IPS DF 4.7 (cell line): ENCODE measurements at regions not wholly inside any gene's neighbourhood (a gene's known extent, or its start where the extent isn't known, plus 50 kb on each side); places are given as distances from the start of the nearest gene placed in this dataset.
"Not testable (repeated sequence)": the region's sequence is repeated elsewhere in the genome, so short reads cannot be mapped to it uniquely, and the experiment has no call there.

ENCODE experiments used
- DNase-seq: peaks from one replicate; pipeline ENCODE4 v3.0.0-alpha.2; 2013; ENCODE audit warnings: low spot score; ENCODE audit errors: extremely low read depth

DNA sequence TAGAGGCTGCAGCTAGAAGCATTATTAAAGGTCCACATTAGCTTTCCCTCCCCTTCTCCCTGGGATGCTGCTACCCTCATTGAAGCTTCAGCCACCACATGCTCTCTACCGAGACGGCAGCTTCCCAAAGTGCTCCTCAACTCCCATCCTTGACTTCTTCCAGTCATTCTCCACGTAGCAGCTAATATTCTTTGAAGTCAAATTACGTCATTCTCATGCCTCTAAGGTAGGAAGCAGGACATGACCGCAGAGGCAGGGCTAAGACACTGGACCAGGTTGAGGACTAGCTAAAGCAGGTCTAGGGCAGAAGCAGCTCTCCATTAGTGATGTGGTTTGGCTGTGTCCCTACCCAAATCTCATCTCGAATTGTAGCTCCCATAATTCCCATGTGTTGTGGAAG lies 128.3 kb downstream of the SHOX start:
- no peak for DNase-seq

DNA sequence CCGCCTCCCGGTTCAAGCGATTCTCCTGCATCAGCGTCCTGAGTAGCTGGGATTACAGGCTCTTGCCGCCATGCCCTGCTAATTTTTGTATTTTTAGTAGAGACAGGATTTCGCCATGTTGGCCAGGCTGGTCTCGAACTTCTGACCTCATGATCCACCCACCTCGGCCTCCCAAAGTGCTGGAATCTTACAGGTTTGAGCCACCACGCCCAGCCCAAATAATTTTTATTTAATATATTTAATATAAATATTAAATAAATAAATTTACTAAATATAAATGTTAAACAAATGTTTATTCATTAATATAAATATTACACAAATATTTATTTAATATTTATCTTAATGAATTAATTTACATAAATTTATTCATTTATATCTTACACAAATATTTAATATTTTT lies 120.2 kb downstream of the SHOX start:
- no peak for DNase-seq

- no peak for DNase-seq
Measured at GRCh38 chrX:750263-750662, 119.7 kb downstream of the SHOX start.

DNA sequence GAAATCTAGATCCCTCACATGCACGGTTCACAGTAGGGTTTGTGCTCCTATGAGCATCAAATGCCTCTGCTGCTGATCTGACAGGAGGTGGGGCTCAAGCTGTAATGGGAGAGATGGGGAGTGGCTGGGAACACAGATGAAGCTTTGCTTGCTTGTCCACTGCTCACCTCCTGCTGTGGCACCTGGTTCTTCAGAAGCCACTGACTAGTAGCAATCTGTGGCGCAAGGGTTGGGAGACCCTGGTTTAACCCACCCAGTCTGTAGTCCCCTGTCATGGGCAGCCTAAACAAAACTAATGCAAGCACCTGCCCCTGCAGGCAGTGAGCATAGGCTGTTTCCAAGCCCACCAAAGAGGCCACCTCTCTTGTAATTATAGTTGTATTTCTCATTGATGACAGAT lies 116.6 kb downstream of the SHOX start:
- DNase-seq: no peak

DNA sequence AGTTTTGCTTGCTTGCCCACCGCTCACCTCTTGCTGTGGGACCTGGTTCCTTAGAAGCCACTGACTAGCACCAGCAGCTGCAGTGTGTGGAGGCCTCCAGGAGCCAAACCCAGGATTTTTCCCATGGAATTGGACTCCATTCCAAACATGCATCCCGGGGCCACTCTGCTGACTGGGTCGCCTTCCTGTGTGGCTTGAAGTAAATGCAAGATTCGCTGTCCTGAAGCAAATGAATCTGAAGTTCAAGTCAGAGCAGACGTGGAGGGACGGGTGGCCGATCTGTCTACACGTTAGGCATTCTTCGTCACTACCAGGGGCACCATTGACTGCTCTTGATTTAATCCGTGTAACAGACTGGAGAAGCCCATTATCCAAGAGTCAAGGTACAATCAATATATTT lies 109.0 kb downstream of the SHOX start:
- no peak for DNase-seq

DNA sequence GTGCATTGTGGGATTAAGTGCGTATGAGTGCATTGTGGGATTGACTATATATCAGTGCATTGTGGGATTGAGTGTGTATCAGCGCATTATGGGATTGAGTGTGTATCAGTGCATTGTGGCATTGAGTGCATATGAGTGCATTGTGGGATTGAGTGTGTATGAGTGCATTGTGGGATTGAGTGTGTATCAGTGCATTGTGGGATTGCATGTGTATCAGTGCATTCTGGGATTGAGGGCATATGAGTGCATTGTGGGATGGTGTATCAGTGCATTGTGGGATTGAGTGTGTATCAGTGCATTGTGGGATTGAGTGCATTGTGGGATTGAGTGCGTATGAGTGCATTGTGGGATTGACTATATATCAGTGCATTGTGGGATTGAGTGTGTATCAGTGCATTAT lies 106.4 kb downstream of the SHOX start:
- DNase-seq: not testable (repeated sequence)

- no peak for DNase-seq
Measured at GRCh38 chrX:734362-734761, 103.8 kb downstream of the SHOX start.

DNA sequence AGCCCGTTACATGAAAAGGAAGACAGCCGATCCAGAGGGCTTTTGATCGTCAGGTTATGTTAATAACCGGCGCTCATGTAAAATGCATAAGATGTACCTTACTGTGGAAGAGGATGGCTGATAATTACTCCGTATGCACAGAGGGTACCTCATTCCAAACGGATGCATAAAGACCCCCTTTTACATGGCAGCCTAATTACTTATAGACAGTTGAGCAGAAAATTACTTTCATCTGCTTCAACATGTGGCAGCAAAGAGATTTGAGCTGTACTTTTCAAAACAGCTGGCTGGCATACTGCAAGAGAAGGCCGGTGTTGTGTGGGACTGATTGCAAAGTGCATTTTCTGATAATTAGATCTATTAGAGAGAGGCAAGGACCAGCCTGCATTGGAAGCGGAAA lies 103.4 kb downstream of the SHOX start:
- no peak for DNase-seq

DNA sequence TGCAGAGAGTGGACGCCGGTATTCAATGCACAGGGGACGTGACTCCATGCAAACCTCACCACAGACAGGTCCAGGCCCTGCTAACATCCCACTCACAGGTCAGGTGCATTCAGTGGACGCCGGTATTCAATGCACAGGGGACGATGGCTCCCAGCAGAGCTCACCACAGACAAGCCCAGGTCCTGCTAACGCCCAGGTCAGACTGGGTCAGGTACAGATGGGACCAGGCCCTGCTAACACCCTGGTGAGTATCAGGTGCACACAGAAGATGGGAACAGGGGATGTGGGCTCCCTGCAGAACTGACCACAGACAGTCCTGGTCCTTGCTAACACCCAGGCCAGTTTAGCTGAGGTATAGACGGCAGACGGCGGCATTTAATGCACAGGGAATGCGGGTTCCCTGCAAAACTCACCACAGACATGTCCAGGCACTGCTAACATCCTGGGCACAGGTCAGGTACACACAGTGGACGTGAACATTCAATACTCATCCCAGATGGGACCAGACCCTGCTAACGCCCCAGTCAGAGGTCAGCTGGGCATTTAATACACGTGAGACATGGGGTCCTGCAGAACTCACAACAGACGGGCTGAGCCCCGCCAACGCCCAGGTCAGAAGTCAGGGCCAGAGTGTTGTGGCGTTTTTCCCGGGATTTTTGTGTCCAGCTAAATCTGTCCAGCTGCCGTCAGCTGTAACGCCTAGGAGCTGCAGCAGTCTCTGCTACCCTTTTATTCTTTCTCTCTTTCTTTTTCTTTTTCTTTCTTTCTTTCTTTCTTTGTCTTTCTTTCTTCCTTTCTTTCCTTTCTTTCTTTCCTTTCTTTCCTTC lies 99.2 kb downstream of the SHOX start:
- no peak for DNase-seq

GRCh38 chrX:729101-729500 lies 98.5 kb downstream of the SHOX start:
- not testable (repeated sequence) for DNase-seq

GRCh38 chrX:728639-729038 lies 98.0 kb downstream of the SHOX start:
- DNase-seq: not testable (repeated sequence)

- DNase-seq: peak; percentile 25
Measured at GRCh38 chrX:727738-728621, 97.4 kb downstream of the SHOX start.

GRCh38 chrX:725971-726370 lies 95.4 kb downstream of the SHOX start:
- no peak for DNase-seq

DNA sequence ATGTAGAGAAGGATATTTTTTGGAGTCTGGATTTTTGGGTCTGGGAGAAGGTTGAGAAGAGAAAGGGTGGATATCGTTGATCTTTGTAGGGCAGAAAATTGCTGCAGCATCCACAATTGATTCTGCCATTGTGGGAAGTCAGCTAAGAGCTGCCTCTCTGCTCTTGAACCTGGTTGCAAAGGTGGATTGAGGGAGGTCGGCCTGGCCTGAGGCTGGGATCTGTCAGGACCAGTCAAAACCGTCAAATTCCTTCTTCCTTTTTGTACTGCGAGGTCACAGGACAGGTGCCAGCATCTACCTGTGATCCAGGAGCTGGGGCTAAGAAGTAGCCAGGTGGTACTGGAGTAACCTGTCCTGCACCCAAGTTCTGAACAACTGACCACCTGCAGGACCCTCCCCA lies 93.7 kb downstream of the SHOX start:
- DNase-seq: no peak

- no peak for DNase-seq
Measured at GRCh38 chrX:723781-724180, 93.2 kb downstream of the SHOX start.

GRCh38 chrX:721354-721753 lies 90.8 kb downstream of the SHOX start:
- DNase-seq: no peak

GRCh38 chrX:720825-721224 lies 90.2 kb downstream of the SHOX start:
- DNase-seq: no peak

DNA sequence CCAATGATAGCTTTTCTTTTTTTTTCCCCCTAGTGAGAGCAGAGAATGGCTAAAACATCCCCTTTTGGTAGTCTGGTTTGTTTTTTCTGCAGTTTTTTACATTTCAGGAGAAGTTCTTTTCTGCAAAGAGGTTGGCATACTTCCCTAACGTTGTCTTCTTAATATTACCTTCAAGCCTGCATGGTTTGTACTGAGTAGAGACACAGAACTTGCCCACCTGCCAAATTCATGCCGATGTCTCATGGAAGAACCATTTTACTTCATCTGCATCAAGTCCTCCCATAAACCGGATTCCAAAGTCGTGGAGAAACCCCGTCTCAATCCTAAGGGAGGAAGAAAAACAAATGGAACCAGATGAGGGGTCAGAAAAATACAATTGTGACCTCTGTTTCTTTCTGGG lies 89.7 kb downstream of the SHOX start:
- no peak for DNase-seq

GRCh38 chrX:716136-716535 lies 85.5 kb downstream of the SHOX start:
- DNase-seq: no peak

GRCh38 chrX:714131-714530 lies 83.5 kb downstream of the SHOX start:
- DNase-seq: no peak
